Body of pancreas (tissue), 4 donors: ENCODE measurements at regions not wholly inside any gene's neighbourhood (a gene's known extent, or its start where the extent isn't known, plus 50 kb on each side); places are given as distances from the start of the nearest gene placed in this dataset.

ENCODE experiments used
- CTCF ChIP-seq, 7 experiments: fragments of 450-650 bp in 4 of 7; fragments of 200-600 bp in 3 of 7; sonication (generic) in 3 of 7; IDR thresholded peaks; one replicate each; pipeline ENCODE4 v1.5.1; 2016 to 2019; ENCODE audit warnings: antibody characterized with exemption in 7 of 7
- POLR2A ChIP-seq, 3 donors: fragments of 450-650 bp; IDR thresholded peaks; one replicate each; pipeline ENCODE4 v1.6.1; 2016; ENCODE audit warnings: antibody characterized with exemption in 3 of 3, mild to moderate bottlenecking in 2 of 3

GRCh38 chr4:124481123-124481522, 231.4 kb downstream of the ANKRD50 start:
- TF ChIP-seq CTCF (IDR thresholded peaks at IDR 0.05) (no peak), POLR2A (IDR thresholded peaks at IDR 0.05) (no peak)
